GM18520 (cell line): ENCODE measurements at regions not wholly inside any gene's neighbourhood (a gene's known extent, or its start where the extent isn't known, plus 50 kb on each side); places are given as distances from the start of the nearest gene placed in this dataset.

Source experiments
- ATAC-seq: cut with Tn5 transposase; IDR thresholded peaks from one replicate; pipeline ENCODE4 v1.9.1; 2021; ENCODE audit not compliant: unreplicated experiment

DNA sequence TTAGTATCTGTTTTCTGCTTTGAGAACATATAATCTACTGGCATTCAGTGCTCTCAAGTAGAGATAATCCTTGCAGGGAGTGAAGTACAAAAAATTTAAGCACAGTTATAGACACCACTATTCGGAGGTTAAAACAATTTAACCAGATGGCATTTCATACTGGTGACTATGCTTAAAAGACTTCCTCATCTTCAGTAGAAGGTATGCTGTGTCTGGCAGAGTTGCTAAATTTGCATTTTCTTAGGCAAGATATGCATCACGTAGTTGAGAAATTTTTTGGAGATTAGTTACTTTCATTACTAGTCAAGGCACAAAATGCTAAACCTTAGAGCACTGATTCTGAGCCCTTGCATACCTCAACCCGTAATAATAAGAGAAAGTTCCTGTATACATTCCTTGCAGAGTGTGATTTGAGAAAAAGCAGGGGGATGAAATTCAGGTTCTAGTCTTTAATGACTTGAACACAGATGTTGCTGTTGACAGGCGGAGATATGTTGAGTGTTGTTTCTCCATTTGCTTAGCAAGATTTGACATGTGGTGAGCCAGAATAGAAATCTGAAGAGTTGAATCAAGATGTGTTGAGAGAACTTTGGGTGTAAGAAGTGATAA lies 70.8 kb upstream of the STARD4 start:
- no peak for ATAC-seq

DNA sequence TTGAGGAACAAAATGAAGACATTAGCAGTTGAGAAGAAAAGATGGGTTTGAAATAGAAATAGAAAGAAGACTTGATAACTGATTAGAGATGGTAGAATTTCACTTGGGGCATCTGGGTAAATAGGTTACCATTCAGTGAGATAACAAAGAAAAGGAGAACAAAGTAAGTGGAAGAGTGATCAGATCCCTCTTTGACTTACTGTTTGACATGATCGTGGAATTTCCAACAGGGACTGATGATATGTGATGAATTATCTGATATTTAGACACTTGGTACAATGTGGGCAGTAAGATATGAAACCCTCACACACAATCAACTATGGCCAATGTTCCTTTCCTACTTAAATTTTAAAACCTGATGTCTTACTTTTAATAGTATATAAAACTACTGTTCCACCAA lies 70.1 kb upstream of the STARD4 start:
- ATAC-seq = no peak

DNA sequence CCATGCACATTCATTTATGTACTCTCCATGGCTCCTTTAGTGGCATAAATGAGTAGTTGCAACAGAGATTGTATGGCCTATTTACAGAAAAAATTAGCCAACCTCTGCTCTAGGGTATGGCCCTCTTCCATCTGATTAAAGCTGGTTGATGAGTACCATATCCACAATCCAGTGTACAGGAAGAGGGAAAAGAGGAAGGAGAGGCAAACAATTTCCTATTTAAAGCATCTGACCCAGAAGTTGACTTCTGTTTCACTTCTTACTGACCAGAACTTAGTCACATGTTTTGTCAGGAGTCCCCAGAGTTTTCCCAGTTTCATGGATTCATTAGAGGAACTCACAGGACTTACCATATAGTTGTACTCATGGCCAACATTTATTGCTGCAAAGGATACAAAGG lies 68.6 kb upstream of the STARD4 start:
- ATAC-seq = no peak

DNA sequence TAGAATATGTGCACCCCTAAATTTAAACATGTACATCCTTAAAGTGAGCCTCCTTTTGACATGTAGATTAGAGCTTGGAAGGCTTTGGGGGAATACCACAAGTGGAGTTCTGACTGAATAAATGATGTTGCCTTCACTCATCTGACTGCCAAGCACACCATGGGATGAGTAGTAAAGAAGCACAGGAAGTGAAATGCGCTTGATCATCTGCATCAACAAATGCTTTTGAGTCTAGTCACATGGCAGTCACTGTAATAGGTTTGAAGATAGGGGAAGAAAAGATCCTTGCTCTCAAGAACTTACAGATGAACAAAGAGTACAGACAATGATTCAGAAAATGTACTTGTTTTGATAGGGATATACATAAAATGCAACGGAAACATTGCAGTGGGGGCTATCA lies 62.0 kb upstream of the STARD4 start:
- ATAC-seq = no peak

DNA sequence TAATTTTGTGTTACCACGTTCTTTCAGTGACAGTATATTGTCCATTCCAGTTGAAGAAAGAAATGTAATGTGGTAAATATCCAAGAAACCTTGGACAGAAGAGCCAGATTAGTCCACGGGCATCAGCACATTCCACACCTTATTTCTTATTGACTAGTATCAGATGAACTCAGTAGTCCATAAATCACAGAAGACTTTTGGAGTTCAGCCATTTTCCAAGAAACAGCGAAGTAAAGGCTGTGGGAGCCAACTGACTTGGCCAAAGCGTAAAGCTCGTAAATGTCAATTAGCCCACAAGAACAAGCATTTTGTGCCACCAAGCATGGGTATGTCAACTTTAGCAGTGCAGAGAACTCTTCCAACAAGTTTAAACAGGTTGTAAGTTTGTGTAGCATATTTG lies 60.2 kb upstream of the STARD4 start:
- ATAC-seq = no peak

DNA sequence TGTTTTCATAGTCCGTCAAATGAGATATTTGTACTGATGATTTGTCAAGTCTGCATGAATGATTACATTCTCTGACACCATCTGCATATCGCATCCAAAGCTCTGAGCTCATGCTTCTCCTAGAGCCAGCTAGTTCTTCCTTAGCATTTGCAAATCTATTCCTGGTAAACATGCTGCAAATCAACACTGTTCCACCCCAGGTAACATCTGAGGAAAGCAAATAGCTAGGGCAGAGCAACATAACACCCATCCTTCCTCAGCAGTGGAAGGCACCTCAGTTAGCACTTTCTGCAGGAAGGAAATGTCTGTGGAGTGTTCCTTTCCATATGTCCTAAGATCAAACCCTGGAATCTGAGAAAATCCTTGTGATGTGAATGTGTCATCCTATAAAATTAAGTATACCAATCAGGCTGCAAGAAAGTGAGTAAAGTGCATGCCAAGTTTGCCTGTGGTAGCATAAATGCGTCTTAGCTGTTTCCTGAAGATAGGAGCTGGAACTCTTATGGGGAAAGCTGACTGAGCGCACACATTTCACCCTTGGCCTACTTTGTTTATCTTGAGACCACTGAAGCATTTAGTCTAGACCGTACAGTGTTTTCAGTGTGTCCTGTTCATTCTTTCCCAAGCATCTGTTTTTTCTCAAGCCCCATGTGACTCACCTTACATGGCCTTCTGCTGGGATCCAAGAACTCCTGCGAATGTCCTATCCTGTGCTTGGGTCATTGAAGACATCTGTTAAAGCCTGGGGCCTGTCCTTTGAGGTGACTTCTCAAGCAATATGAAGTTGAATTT lies 50.9 kb upstream of the STARD4 start:
- no peak for ATAC-seq

DNA sequence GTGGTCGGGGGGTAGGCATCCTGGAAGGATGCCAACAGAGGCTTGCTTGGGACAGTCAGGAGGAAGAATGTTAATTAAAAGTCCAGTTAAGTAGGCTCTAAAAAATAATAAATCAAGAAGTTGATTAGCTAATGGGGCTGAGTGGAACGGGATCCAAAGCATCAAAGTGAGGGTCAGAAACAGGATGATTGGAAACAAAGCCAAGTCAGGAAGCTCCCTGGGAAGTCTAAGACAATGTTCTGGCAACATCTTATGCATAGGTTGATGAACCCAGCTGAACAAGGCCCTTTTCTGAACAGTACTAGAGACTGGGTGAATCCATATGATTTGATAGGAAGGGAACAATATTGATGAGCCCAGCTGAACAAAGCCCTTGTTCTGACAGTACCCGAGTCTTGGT lies 50.2 kb upstream of the STARD4 start:
- ATAC-seq = no peak
